Activated B cell treated with CpG ODN at 0.5 μM for 24 hours (primary cell): ENCODE measurements at regions not wholly inside any gene's neighbourhood (a gene's known extent, or its start where the extent isn't known, plus 50 kb on each side); places are given as distances from the start of the nearest gene placed in this dataset.

ENCODE experiments used
- ATAC-seq: fragments of 200-7000 bp; cut with Tn5 transposase; one replicate; pipeline ENCODE4 v1.10.0; 2021; ENCODE audit warnings: low read depth, mild to moderate bottlenecking, moderate library complexity
- CTCF ChIA-PET: fragments of 350-600 bp; sonication (Branson Sonifier 250); formaldehyde crosslinking; loops from one replicate; lab custom pipeline; 2021; ENCODE audit warnings: antibody characterized with exemption; lab: Charles Lee
- POLR2A ChIA-PET: fragments of 350-600 bp; sonication (Branson Sonifier 250); formaldehyde crosslinking; loops from one replicate; lab custom pipeline; 2021; ENCODE audit warnings: antibody characterized with exemption; lab: Charles Lee
- DNase-seq: peaks from one replicate; pipeline ENCODE4 v3.0.0; 2022
- H3K27ac Mint-ChIP-seq: one replicate; pipeline ENCODE4 v1.8.0; 2020; ENCODE audit warnings: mixed read lengths
- H3K27me3 Mint-ChIP-seq: one replicate; pipeline ENCODE4 v1.8.0; 2021; ENCODE audit warnings: mixed read lengths
- H3K36me3 Mint-ChIP-seq: one replicate; pipeline ENCODE4 v1.8.0; 2021; ENCODE audit warnings: low read depth, mixed read lengths
- H3K4me1 Mint-ChIP-seq: one replicate; pipeline ENCODE4 v1.8.0; 2021; ENCODE audit warnings: mixed read lengths
- H3K4me3 Mint-ChIP-seq: one replicate; pipeline ENCODE4 v1.8.0; 2020; ENCODE audit warnings: mild to moderate bottlenecking, mixed read lengths
- H3K9me3 Mint-ChIP-seq: one replicate; pipeline ENCODE4 v1.8.0; 2020; ENCODE audit warnings: mixed read lengths
- CTCF ChIP-seq: fragments of 200-600 bp; IDR thresholded peaks from one replicate; pipeline ENCODE4 v1.8.0; 2022; ENCODE audit warnings: antibody characterized with exemption, mild to moderate bottlenecking
- intact Hi-C: fragments of 100-400 bp; cut with micrococcal nuclease; formaldehyde crosslinking; loops from one replicate; pipeline ENCODE4 v1.15.1; 2024

DNA sequence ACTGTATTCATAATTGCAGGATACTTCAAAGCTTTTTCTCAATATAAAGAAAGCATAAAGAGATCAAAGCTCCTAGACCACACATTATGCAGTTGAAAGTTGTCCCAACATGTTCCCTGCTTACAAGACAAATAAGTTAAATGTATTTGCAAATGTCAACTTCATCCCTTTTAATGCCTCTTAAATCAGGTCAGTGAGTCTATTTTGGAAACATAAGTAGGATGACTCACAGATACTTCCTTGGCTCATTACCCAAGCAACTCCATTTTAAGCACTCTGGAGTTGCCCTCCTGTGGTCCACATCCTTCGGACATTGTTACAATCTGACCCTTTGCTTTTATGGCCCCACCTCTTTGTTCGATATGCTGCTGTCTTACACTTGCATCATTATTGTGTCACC lies 162.0 kb downstream of the FAXC start:
- Mint-ChIP-seq H3K27ac (no peak overlapping the region), H3K27me3 (peaks cover 5% of the 10 kb centered on the region), H3K9me3 (no peaks in the 10 kb centered on the region), H3K36me3 (no peaks in the 10 kb centered on the region), H3K4me1 (peaks cover 3% of the 10 kb centered on the region), H3K4me3 (no peak overlapping the region)
- intact Hi-C loops, result no loop called here
- no peak for TF ChIP-seq CTCF
- ATAC-seq, result no peak
- ChIA-PET CTCF (no interaction called here), POLR2A (no interaction called here)
- DNase-seq, result no peak

- peaks cover 5% of the 10 kb centered on the region for H3K27me3 Mint-ChIP-seq
- peaks cover 2% of the 10 kb centered on the region for H3K9me3 Mint-ChIP-seq
- no peak overlapping the region for H3K27ac Mint-ChIP-seq
- H3K4me1 Mint-ChIP-seq, result peaks cover 3% of the 10 kb centered on the region
- no peak for DNase-seq
- intact Hi-C loops, result no loop called here
- no peak for TF ChIP-seq CTCF
- H3K4me3 Mint-ChIP-seq, result no peak overlapping the region
- ChIA-PET POLR2A (no interaction called here), CTCF (no interaction called here)
- no peak for ATAC-seq
- no peaks in the 10 kb centered on the region for H3K36me3 Mint-ChIP-seq
These were observed 163.1 kb downstream of the FAXC start for GRCh38 chr6:99186417-99186816.

- ATAC-seq, result no peak
- ChIA-PET POLR2A (no interaction called here), CTCF (no interaction called here)
- H3K27me3 Mint-ChIP-seq, result peaks cover 5% of the 10 kb centered on the region
- H3K36me3 Mint-ChIP-seq, result no peaks in the 10 kb centered on the region
- peaks cover 7% of the 10 kb centered on the region for H3K9me3 Mint-ChIP-seq
- no peak overlapping the region for H3K4me3 Mint-ChIP-seq
- H3K4me1 Mint-ChIP-seq, result peaks cover 3% of the 10 kb centered on the region
- intact Hi-C loops, result no loop called here
- no peak for TF ChIP-seq CTCF
- H3K27ac Mint-ChIP-seq, result no peak overlapping the region
- DNase-seq, result no peak
These were observed 163.9 kb downstream of the FAXC start for GRCh38 chr6:99185525-99185924.

GRCh38 chr6:99184696-99185095 lies 164.8 kb downstream of the FAXC start:
- DNase-seq (no peak), ATAC-seq (no peak)
- no peak overlapping the region for H3K4me3 Mint-ChIP-seq
- CTCF ChIA-PET, result no interaction called here
- H3K36me3 Mint-ChIP-seq, result no peaks in the 10 kb centered on the region
- intact Hi-C loops, result no loop called here
- no peak overlapping the region for H3K27ac Mint-ChIP-seq
- H3K9me3 Mint-ChIP-seq, result peaks cover 14% of the 10 kb centered on the region
- no peaks in the 10 kb centered on the region for H3K4me1 Mint-ChIP-seq
- POLR2A ChIA-PET, result no interaction called here
- H3K27me3 Mint-ChIP-seq, result peaks cover 5% of the 10 kb centered on the region
- TF ChIP-seq CTCF, result no peak

GRCh38 chr6:99183066-99183465 lies 166.4 kb downstream of the FAXC start:
- no peak for ATAC-seq
- H3K4me1 Mint-ChIP-seq, result no peaks in the 10 kb centered on the region
- H3K27me3 Mint-ChIP-seq, result peaks cover 3% of the 10 kb centered on the region
- H3K4me3 Mint-ChIP-seq, result no peak overlapping the region
- peaks cover 18% of the 10 kb centered on the region for H3K9me3 Mint-ChIP-seq
- DNase-seq, result no peak
- ChIA-PET CTCF (no interaction called here), POLR2A (no interaction called here)
- intact Hi-C loops, result no loop called here
- H3K27ac Mint-ChIP-seq, result no peak overlapping the region
- no peak for TF ChIP-seq CTCF
- no peaks in the 10 kb centered on the region for H3K36me3 Mint-ChIP-seq
